HG03025 (cell line): ENCODE measurements at regions not wholly inside any gene's neighbourhood (a gene's known extent, or its start where the extent isn't known, plus 50 kb on each side); places are given as distances from the start of the nearest gene placed in this dataset.

Experiments used
- ATAC-seq: cut with Tn5 transposase; IDR thresholded peaks from one replicate; pipeline ENCODE4 v1.9.1; 2021; ENCODE audit warnings: mild to moderate bottlenecking, moderate library complexity; ENCODE audit not compliant: unreplicated experiment, low FRiP score

GRCh38 chr11:19313140-19313539 lies 72.4 kb upstream of the E2F8 start:
- ATAC-seq: no peak

DNA sequence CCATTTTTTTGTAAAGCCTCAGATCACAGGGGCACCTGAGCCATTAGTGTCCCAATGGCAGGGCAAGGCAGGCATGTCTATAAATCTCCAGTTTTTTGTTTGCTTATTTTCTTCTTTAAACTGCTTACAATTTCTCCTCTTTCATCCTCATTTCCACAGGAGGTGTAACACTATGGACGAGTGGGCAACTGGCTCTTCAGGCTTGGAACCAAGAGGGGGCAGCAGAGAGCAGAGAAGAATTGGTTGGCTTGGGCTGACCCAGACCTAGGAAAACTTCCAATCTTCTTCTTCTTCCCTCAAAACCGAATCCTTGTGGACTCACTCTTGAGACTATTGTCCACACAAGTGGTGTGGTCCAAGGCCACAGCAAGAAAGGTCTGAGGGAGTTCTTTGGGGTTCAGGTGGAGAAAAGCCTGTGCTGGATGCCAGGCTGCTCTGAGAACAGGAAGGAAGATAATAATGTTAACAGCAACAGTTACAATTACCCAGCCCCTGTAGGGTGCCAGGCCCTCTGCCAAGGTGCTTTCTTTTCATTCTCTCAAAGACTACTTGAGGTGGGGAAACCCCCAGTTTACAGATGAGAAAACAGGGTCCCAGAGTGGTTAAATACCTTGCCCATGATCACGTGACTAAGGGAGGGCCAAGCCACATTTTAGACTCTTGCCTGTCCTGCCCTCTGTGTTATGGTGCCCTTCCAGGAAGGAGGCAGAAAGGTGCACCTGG lies 70.7 kb upstream of the E2F8 start:
- no peak for ATAC-seq

GRCh38 chr11:19307498-19307897 lies 66.8 kb upstream of the E2F8 start:
- no peak for ATAC-seq

GRCh38 chr11:19306179-19306944 lies 65.6 kb upstream of the E2F8 start:
- no peak for ATAC-seq

DNA sequence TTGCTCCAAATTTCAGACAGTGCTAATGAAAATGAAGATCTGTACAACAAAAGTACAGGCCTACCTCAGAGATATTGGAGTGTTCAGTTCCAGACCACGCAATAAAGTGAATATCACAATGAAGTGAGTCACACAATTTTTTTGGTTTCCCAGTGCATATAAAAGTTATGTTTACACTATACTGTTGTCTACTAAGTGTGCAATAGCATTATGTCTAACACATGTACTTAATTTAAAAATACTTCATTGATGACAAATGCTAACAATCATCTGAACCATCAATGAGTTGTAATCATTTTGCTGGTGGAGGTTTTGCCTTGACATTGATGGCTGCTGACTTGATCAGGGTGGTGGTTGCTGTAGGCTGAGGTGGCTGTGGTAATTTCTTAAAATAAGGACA lies 60.6 kb upstream of the E2F8 start:
- no peak for ATAC-seq

DNA sequence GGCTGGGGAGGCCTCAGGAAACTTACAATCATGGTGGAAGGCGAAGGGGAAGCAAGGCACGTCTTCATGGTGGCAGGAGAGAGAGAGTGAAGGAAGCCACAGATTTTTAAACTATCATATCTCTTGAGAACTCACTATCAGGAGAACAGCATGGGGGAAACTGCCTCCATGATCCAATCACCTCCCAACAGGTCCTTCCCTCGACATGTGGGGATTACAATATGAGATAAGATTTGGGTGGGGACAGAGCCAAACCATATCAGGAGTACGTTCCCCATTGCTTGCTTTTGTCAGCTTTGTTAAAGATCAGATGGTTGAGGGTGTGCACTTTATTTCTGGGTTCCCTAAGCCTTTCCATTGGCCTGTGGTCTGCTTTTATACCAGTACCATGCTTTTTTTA lies 53.7 kb upstream of the E2F8 start:
- no peak for ATAC-seq

GRCh38 chr11:19291064-19291463 lies 50.3 kb upstream of the E2F8 start:
- ATAC-seq: no peak
